D721Med (cell line): ENCODE measurements at regions not wholly inside any gene's neighbourhood (a gene's known extent, or its start where the extent isn't known, plus 50 kb on each side); places are given as distances from the start of the nearest gene placed in this dataset.

Experiments used
- DNase-seq: peaks from one replicate; pipeline ENCODE4 v3.0.0; 2011; ENCODE audit warnings: low spot score; ENCODE audit not compliant: insufficient read length
- FAIRE-seq: peaks from 2 replicates; lab custom pipeline; 2011; peaks lifted over from hg19 to GRCh38; lab: Jason Lieb, UNC
- CTCF ChIP-seq: IDR thresholded peaks from 2 replicates; pipeline ENCODE4 v1.5.1; 2012; ENCODE audit warnings: mild to moderate bottlenecking, control low read depth; ENCODE audit not compliant: insufficient read depth; ENCODE audit errors: missing control alignments

GRCh38 chr3:55202326-55202725, 274.5 kb upstream of the LRTM1 start:
- no peak for DNase-seq
- no peak for FAIRE-seq
- TF ChIP-seq CTCF, result no peak

- FAIRE-seq (no peak), DNase-seq (no peak)
- no peak for TF ChIP-seq CTCF
Observed at GRCh38 chr3:55201779-55202178, 273.9 kb upstream of the LRTM1 start.

- DNase-seq, result no peak
- no peak for FAIRE-seq
- no peak for TF ChIP-seq CTCF
Observed at GRCh38 chr3:55200906-55201305, 273.0 kb upstream of the LRTM1 start.

- DNase-seq, result no peak
- FAIRE-seq, result no peak
- no peak for TF ChIP-seq CTCF
Observed at GRCh38 chr3:55198554-55198953, 270.7 kb upstream of the LRTM1 start.

GRCh38 chr3:55197021-55197420, 269.2 kb upstream of the LRTM1 start:
- DNase-seq, result no peak
- TF ChIP-seq CTCF, result no peak
- no peak for FAIRE-seq

GRCh38 chr3:55196495-55196894, 268.6 kb upstream of the LRTM1 start:
- TF ChIP-seq CTCF, result no peak
- no peak for DNase-seq
- no peak for FAIRE-seq

GRCh38 chr3:55194376-55194775, 266.5 kb upstream of the LRTM1 start:
- DNase-seq (no peak), FAIRE-seq (no peak)
- no peak for TF ChIP-seq CTCF
